KMS-11 (cell line): ENCODE measurements at regions not wholly inside any gene's neighbourhood (a gene's known extent, or its start where the extent isn't known, plus 50 kb on each side); places are given as distances from the start of the nearest gene placed in this dataset.

Experiments
- H2AFZ ChIP-seq: fragments of 200-600 bp; sonication (generic); 2 replicates; pipeline ENCODE4 v1.6.1; 2016; ENCODE audit warnings: antibody characterized with exemption, mixed run types, low read depth
- H3K27ac ChIP-seq: fragments of 200-600 bp; sonication (generic); 2 replicates; pipeline ENCODE4 v1.6.1; 2016; ENCODE audit warnings: mild to moderate bottlenecking, mixed run types
- H3K27me3 ChIP-seq: fragments of 200-600 bp; sonication (generic); 2 replicates; pipeline ENCODE4 v1.6.1; 2017; ENCODE audit warnings: mild to moderate bottlenecking, low read depth, mixed run types, moderate library complexity; ENCODE audit not compliant: insufficient read depth
- H3K36me3 ChIP-seq: fragments of 200-600 bp; sonication (generic); 2 replicates; pipeline ENCODE4 v1.6.1; 2017; ENCODE audit warnings: mild to moderate bottlenecking, mixed run types; ENCODE audit not compliant: insufficient read depth
- H3K4me1 ChIP-seq: fragments of 200-600 bp; sonication (generic); 2 replicates; pipeline ENCODE4 v1.6.1; 2016; ENCODE audit warnings: mild to moderate bottlenecking, low read depth, mixed run types; ENCODE audit not compliant: poor library complexity, severe bottlenecking
- H3K4me2 ChIP-seq: fragments of 200-600 bp; sonication (generic); 2 replicates; pipeline ENCODE4 v1.7.0; 2016; ENCODE audit warnings: mild to moderate bottlenecking, mixed run types
- H3K4me3 ChIP-seq: fragments of 200-600 bp; sonication (generic); IDR thresholded peaks from 2 replicates; pipeline ENCODE4 v1.6.1; 2017; ENCODE audit warnings: low read depth, low read length, mixed read lengths; ENCODE audit not compliant: insufficient read depth
- H3K79me2 ChIP-seq: fragments of 200-600 bp; sonication (generic); 2 replicates; pipeline ENCODE4 v1.6.1; 2016; ENCODE audit warnings: low read depth, mixed run types; ENCODE audit not compliant: insufficient read depth
- H3K9ac ChIP-seq: fragments of 200-600 bp; sonication (generic); 2 replicates; pipeline ENCODE4 v1.6.1; 2016; ENCODE audit warnings: mild to moderate bottlenecking, mixed run types
- H4K20me1 ChIP-seq: fragments of 200-600 bp; sonication (generic); 2 replicates; pipeline ENCODE4 v1.6.1; 2016; ENCODE audit warnings: mild to moderate bottlenecking, mixed run types; ENCODE audit not compliant: insufficient read depth
- CTCF ChIP-seq: fragments of 200-600 bp; sonication (generic); conservative IDR thresholded peaks from 2 replicates; pipeline ENCODE4 v1.6.1; 2017; ENCODE audit warnings: low read depth, mild to moderate bottlenecking, antibody characterized with exemption, low read length, moderate library complexity, mixed read lengths

- Histone ChIP-seq H3K27ac (no peak overlapping the region), H3K79me2 (no peaks in the 10 kb centered on the region), H3K27me3 (no peaks in the 10 kb centered on the region), H2AFZ (no peak overlapping the region), H3K4me3 (no peak overlapping the region), H3K9ac (no peak overlapping the region), H3K4me2 (no peak overlapping the region), H3K36me3 (no peaks in the 10 kb centered on the region), H3K4me1 (no peaks in the 10 kb centered on the region), H4K20me1 (no peaks in the 10 kb centered on the region)
- no peak for TF ChIP-seq CTCF
These were observed 156.6 kb upstream of the OPRM1 start for GRCh38 chr6:153882411-153882810.

GRCh38 chr6:153873541-153873940 is 165.5 kb upstream of the OPRM1 start:
- no peaks in the 10 kb centered on the region for H3K27me3 ChIP-seq
- no peak overlapping the region for H3K4me2 ChIP-seq
- no peak overlapping the region for H3K4me3 ChIP-seq
- H3K4me1 ChIP-seq = no peaks in the 10 kb centered on the region
- H3K79me2 ChIP-seq = no peaks in the 10 kb centered on the region
- no peaks in the 10 kb centered on the region for H3K36me3 ChIP-seq
- no peak for TF ChIP-seq CTCF
- H4K20me1 ChIP-seq = no peaks in the 10 kb centered on the region
- no peak overlapping the region for H2AFZ ChIP-seq
- no peak overlapping the region for H3K9ac ChIP-seq
- H3K27ac ChIP-seq = no peak overlapping the region

GRCh38 chr6:153872946-153873345 is 166.1 kb upstream of the OPRM1 start:
- TF ChIP-seq CTCF = no peak
- Histone ChIP-seq H3K4me3 (no peak overlapping the region), H3K27me3 (no peaks in the 10 kb centered on the region), H3K27ac (no peak overlapping the region), H2AFZ (no peak overlapping the region), H3K79me2 (no peaks in the 10 kb centered on the region), H4K20me1 (no peaks in the 10 kb centered on the region), H3K36me3 (no peaks in the 10 kb centered on the region), H3K9ac (no peak overlapping the region), H3K4me1 (no peaks in the 10 kb centered on the region), H3K4me2 (no peak overlapping the region)

GRCh38 chr6:153862927-153863326 is 176.1 kb upstream of the OPRM1 start:
- H2AFZ ChIP-seq = no peak overlapping the region
- H3K4me1 ChIP-seq = peaks cover 11% of the 10 kb centered on the region
- no peak overlapping the region for H3K4me2 ChIP-seq
- no peak for TF ChIP-seq CTCF
- no peak overlapping the region for H3K9ac ChIP-seq
- H3K27ac ChIP-seq = no peak overlapping the region
- no peaks in the 10 kb centered on the region for H3K79me2 ChIP-seq
- no peaks in the 10 kb centered on the region for H3K27me3 ChIP-seq
- H3K36me3 ChIP-seq = no peaks in the 10 kb centered on the region
- no peaks in the 10 kb centered on the region for H4K20me1 ChIP-seq
- no peak overlapping the region for H3K4me3 ChIP-seq

GRCh38 chr6:153862139-153862538 is 176.9 kb upstream of the OPRM1 start:
- H3K79me2 ChIP-seq = no peaks in the 10 kb centered on the region
- H3K9ac ChIP-seq = no peak overlapping the region
- H3K27ac ChIP-seq = no peak overlapping the region
- no peaks in the 10 kb centered on the region for H3K27me3 ChIP-seq
- H4K20me1 ChIP-seq = no peaks in the 10 kb centered on the region
- TF ChIP-seq CTCF = no peak
- H2AFZ ChIP-seq = no peak overlapping the region
- no peak overlapping the region for H3K4me2 ChIP-seq
- H3K36me3 ChIP-seq = no peaks in the 10 kb centered on the region
- peaks cover 13% of the 10 kb centered on the region for H3K4me1 ChIP-seq
- no peak overlapping the region for H3K4me3 ChIP-seq
